K562 (cell line): ENCODE measurements at regions not wholly inside any gene's neighbourhood (a gene's known extent, or its start where the extent isn't known, plus 50 kb on each side); places are given as distances from the start of the nearest gene placed in this dataset.

Source experiments
- ATAC-seq: fragments of 200-7000 bp; cut with Tn5 transposase; 3 replicates; pipeline ENCODE4 v1.9.1; 2020; ENCODE audit warnings: moderate library complexity
- BruUV-seq: library from RNA; stranded (reverse); fragments of 400-500 nt; replicated peaks from 2 replicates; lab custom pipeline; 2021; lab: Mats Ljungman, UMichigan
- CTCF ChIA-PET: fragments of 300-600 bp; formaldehyde crosslinking; extraction: SDS; loops from one replicate; lab custom pipeline; 2021; ENCODE audit warnings: low intra/inter-chr PET ratio; lab: Yijun Ruan, JAX
- POLR2A ChIA-PET: fragments of 300-600, 350-650 bp; sonication (Branson Sonifier 250); formaldehyde crosslinking; extraction: SDS; loops from one replicate; lab custom pipeline; 2021; ENCODE audit warnings: antibody characterized with exemption, inconsistent platforms; lab: Yijun Ruan, JAX
- DNase-seq, 4 experiments: peaks; one replicate each; pipeline versions ENCODE4 v3.0.0 to v3.0.0-alpha.2; 2011 to 2018; ENCODE audit warnings: low spot score in 3 of 4, mixed read lengths in 3 of 4; ENCODE audit errors: extremely low read depth in 1 of 4
- FAIRE-seq: peaks from 2 replicates; lab custom pipeline; 2011; peaks lifted over from hg19 to GRCh38; lab: Jason Lieb, UNC
- H2AFZ ChIP-seq: 2 replicates; pipeline ENCODE4 v1.6.0; 2011; ENCODE audit warnings: low read depth, low read length, control low read depth, inconsistent platforms
- H3K27ac ChIP-seq: fragments of 200-600 bp; 3 replicates; pipeline ENCODE4 v1.8.0; 2011; ENCODE audit warnings: low read depth, mild to moderate bottlenecking, control low read depth, inconsistent platforms, low read length, moderate library complexity, mixed read lengths; ENCODE audit errors: extremely low read depth
- H3K27me3 ChIP-seq, 2 experiments: fragments of 300-600 bp in 1 of 2; 2 replicates in 1 of 2; 3 replicates in 1 of 2; pipeline versions ENCODE4 v1.6.0 to v1.8.0; 2011; ENCODE audit warnings: inconsistent platforms in 2 of 2, low read length in 2 of 2, mild to moderate bottlenecking in 1 of 2, mixed read lengths in 1 of 2, moderate library complexity in 1 of 2; ENCODE audit not compliant: control insufficient read depth in 2 of 2, insufficient read depth in 2 of 2
- H3K36me3 ChIP-seq: fragments of 300-600 bp; 3 replicates; pipeline ENCODE4 v1.8.0; 2011; ENCODE audit warnings: mild to moderate bottlenecking, low read length, inconsistent platforms; ENCODE audit not compliant: control insufficient read depth, insufficient read depth
- H3K4me1 ChIP-seq, 2 experiments: fragments of 200-600 bp in 1 of 2; replicated peaks in 1 of 2; 2 replicates in 1 of 2; 3 replicates in 1 of 2; pipeline versions ENCODE4 v1.5.1 to v1.8.0; 2011; ENCODE audit warnings: inconsistent platforms in 2 of 2, low read length in 2 of 2, mild to moderate bottlenecking in 1 of 2, mixed read lengths in 1 of 2, moderate library complexity in 1 of 2; ENCODE audit not compliant: control insufficient read depth in 2 of 2, insufficient read depth in 2 of 2
- H3K4me2 ChIP-seq: 2 replicates; pipeline ENCODE4 v1.6.1; 2011; ENCODE audit warnings: low read length, control low read depth, inconsistent platforms, mixed read lengths; ENCODE audit not compliant: insufficient read depth
- H3K4me3 ChIP-seq: fragments of 200-600 bp; sonication (generic), shearing (Covaris generic); 2 replicates; pipeline ENCODE4 v1.5.1; 2016; ENCODE audit warnings: control low read depth, inconsistent platforms
- H3K79me2 ChIP-seq: fragments of 200-600 bp; 3 replicates; pipeline ENCODE4 v1.8.0; 2011; ENCODE audit warnings: low read length, inconsistent platforms; ENCODE audit not compliant: control insufficient read depth, insufficient read depth
- H3K9ac ChIP-seq, 2 experiments: 2 replicates each; pipeline versions ENCODE4 v1.6.0 to v1.6.1; 2011; ENCODE audit warnings: low read depth in 2 of 2, low read length in 2 of 2, control low read depth in 1 of 2, inconsistent platforms in 1 of 2, mild to moderate bottlenecking in 1 of 2, mixed read lengths in 1 of 2; ENCODE audit not compliant: insufficient read depth in 1 of 2
- H3K9me1 ChIP-seq: one replicate; pipeline ENCODE4 v1.6.0; 2011; ENCODE audit warnings: inconsistent platforms, mild to moderate bottlenecking, low read length, moderate library complexity; ENCODE audit not compliant: control insufficient read depth, insufficient read depth
- H3K9me3 ChIP-seq: replicated peaks from 2 replicates; pipeline ENCODE4 v1.5.1; 2011; ENCODE audit warnings: low read depth, low read length, inconsistent platforms; ENCODE audit not compliant: control insufficient read depth, insufficient read depth
- H4K20me1 ChIP-seq: replicated peaks from 2 replicates; pipeline ENCODE4 v1.6.1; 2011; ENCODE audit warnings: low read length, inconsistent platforms, mixed read lengths; ENCODE audit not compliant: control insufficient read depth, insufficient read depth
- ETV6 ChIP-seq, 3 experiments: fragments of 150-350 bp in 1 of 3; sonication (generic) in 1 of 3; formaldehyde crosslinking in 1 of 3; IDR thresholded peaks; 2 replicates each; pipeline versions ENCODE4 v1.6.1 to v1.8.0; 2014 to 2022; ENCODE audit warnings: borderline replicate concordance in 2 of 3, low read depth in 2 of 3, antibody characterized with exemption in 1 of 3, low read length in 1 of 3, mild to moderate bottlenecking in 1 of 3, missing genetic modification reagents in 1 of 3
- GABPB1 ChIP-seq: sonication (generic); formaldehyde crosslinking; IDR thresholded peaks from 2 replicates; pipeline ENCODE4 v1.8.0; 2022; ENCODE audit warnings: mild to moderate bottlenecking, missing genetic modification reagents
- GTF2A2 ChIP-seq: IDR thresholded peaks from 2 replicates; pipeline ENCODE4 v1.6.1; 2016; ENCODE audit warnings: mild to moderate bottlenecking, missing genetic modification characterization, missing compliant biosample characterization
- IFI16 ChIP-seq: fragments of 250-450 bp; sonication (Bioruptor Pico); IDR thresholded peaks from 2 replicates; pipeline ENCODE4 v2.1.2; 2022; ENCODE audit warnings: mild to moderate bottlenecking, inconsistent platforms
- MTA2 ChIP-seq: fragments of 450-650 bp; IDR thresholded peaks from 2 replicates; pipeline ENCODE4 v1.6.1; 2016; ENCODE audit warnings: low read depth
- POLR2AphosphoS5 ChIP-seq: IDR thresholded peaks from 2 replicates; pipeline ENCODE4 v1.6.1; 2011; ENCODE audit warnings: mild to moderate bottlenecking, low read depth, low read length, moderate library complexity; ENCODE audit not compliant: control insufficient read depth, insufficient read depth
- POLR3A ChIP-seq: IDR thresholded peaks from 2 replicates; pipeline ENCODE4 v1.6.1; 2011; ENCODE audit warnings: borderline replicate concordance, mild to moderate bottlenecking, moderate library complexity; ENCODE audit not compliant: insufficient read length, insufficient read depth; ENCODE audit errors: extremely low read depth
- PYGO2 ChIP-seq: fragments of 450-650 bp; IDR thresholded peaks from 2 replicates; pipeline ENCODE4 v1.6.1; 2016; ENCODE audit warnings: mild to moderate bottlenecking, missing genetic modification characterization, moderate library complexity, missing compliant biosample characterization
- SREBF1 ChIP-seq: fragments of 150-350 bp; IDR thresholded peaks from 2 replicates; pipeline ENCODE4 v1.6.1; 2014; ENCODE audit warnings: antibody characterized with exemption, low read depth, low read length, borderline replicate concordance
- ZFP30 ChIP-seq: fragments of 250-450 bp; sonication (Bioruptor Pico); IDR thresholded peaks from 2 replicates; pipeline ENCODE4 v1.8.0; 2022; ENCODE audit warnings: moderate library complexity, mild to moderate bottlenecking, inconsistent platforms, borderline replicate concordance
- ZNF184 ChIP-seq: sonication (generic); formaldehyde crosslinking; IDR thresholded peaks from 2 replicates; pipeline ENCODE4 v1.5.0; 2020; ENCODE audit warnings: missing genetic modification reagents
- ZNF263 ChIP-seq: sonication (generic); formaldehyde crosslinking; IDR thresholded peaks from 2 replicates; pipeline ENCODE4 v1.8.0; 2022; ENCODE audit warnings: mild to moderate bottlenecking, missing genetic modification reagents, borderline replicate concordance
- ZNF696 ChIP-seq: fragments of 250-450 bp; sonication (Bioruptor Pico); conservative IDR thresholded peaks from 2 replicates; pipeline ENCODE4 v1.4.0; 2020; ENCODE audit warnings: mild to moderate bottlenecking, moderate library complexity
- WGBS: fragments of 100-300 bp; shearing (Covaris generic); methylation state at CpG from one replicate; pipeline ENCODE4 v1.1.6; 2016; ENCODE audit warnings: low coverage, mixed read lengths; ENCODE audit not compliant: insufficient coverage; ENCODE audit errors: missing lambda C conversion rate; 5-methylcytosine and 5-hydroxymethylcytosine counted together
- in situ Hi-C: fragments of 300-500 bp; cut with MboI; formaldehyde crosslinking; loops from 4 replicates; pipeline ENCODE4 v1.15.0; 2018; ENCODE audit warnings: inconsistent platforms, mixed read lengths
- intact Hi-C: fragments of 100-400 bp; cut with micrococcal nuclease; formaldehyde crosslinking; loops from 2 replicates; pipeline ENCODE4 v1.14.2; 2022

DNA sequence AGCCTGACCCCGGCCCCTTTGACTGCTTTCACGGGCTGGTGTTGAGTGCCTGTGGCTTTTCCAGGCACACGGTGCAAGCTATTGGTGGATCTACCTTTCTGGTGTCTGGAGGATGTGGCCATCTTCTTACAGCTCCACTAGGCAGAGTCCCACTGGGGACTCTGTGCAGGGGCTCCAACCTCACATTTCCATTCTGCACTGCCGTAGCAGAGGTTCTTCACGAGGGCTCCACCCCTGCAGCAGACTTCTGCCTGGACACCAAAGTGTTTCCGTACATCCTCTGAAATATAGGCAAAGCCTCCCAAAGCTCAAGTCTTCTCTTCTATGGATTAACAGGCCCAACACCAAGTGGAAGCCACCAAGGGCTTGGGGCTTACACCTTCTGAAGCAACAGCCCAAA, 691.5 kb upstream of the POU3F2 start:
- intact Hi-C loops = no loop called here
- no peak overlapping the region for H3K27ac ChIP-seq
- no peak overlapping the region for H3K9ac ChIP-seq
- no peak for ATAC-seq
- H3K4me2 ChIP-seq = no peak overlapping the region
- no TSS peak for BruUV-seq
- ChIA-PET CTCF (no interaction called here), POLR2A (no interaction called here)
- no peaks in the 10 kb centered on the region for H3K9me1 ChIP-seq
- no peak for TF ChIP-seq ZNF184 (CRISPR knock-in tag)
- no peak for FAIRE-seq
- H2AFZ ChIP-seq = no peak overlapping the region
- DNase-seq = no peak
- no peaks in the 10 kb centered on the region; the same call in 1 of the 2 replicates for H3K9me3 ChIP-seq
- no peaks in the 10 kb centered on the region for H4K20me1 ChIP-seq
- H3K36me3 ChIP-seq = no peaks in the 10 kb centered on the region
- H3K79me2 ChIP-seq = no peaks in the 10 kb centered on the region
- WGBS = 0% methylated on average over 6 of the region's 6 CpGs
- in situ Hi-C loops = no loop called here
- no peaks in the 10 kb centered on the region for H3K27me3 ChIP-seq
- no peak overlapping the region for H3K4me3 ChIP-seq
- no peaks in the 10 kb centered on the region for H3K4me1 ChIP-seq

- Histone ChIP-seq H3K9me3 (no peaks in the 10 kb centered on the region; the same call in 1 of the 2 replicates), H4K20me1 (no peaks in the 10 kb centered on the region), H3K27ac (no peak overlapping the region), H3K4me2 (no peak overlapping the region), H3K9ac (no peak overlapping the region), H3K36me3 (no peaks in the 10 kb centered on the region), H3K27me3 (no peaks in the 10 kb centered on the region), H3K79me2 (no peaks in the 10 kb centered on the region), H2AFZ (no peak overlapping the region), H3K9me1 (no peaks in the 10 kb centered on the region), H3K4me3 (no peak overlapping the region), H3K4me1 (no peaks in the 10 kb centered on the region)
- intact Hi-C loops = no loop called here
- BruUV-seq = no TSS peak
- WGBS = 0% methylated on average over 1 of the region's 1 CpG
- DNase-seq = no peak
- TF ChIP-seq SREBF1 = no peak
- TF ChIP-seq ZNF696 = no peak
- TF ChIP-seq IFI16 (CRISPR knock-in tag) = no peak
- no peak for TF ChIP-seq ZFP30 (CRISPR knock-in tag)
- no peak for TF ChIP-seq ZNF263
- TF ChIP-seq POLR2AphosphoS5 = no peak
- no peak for TF ChIP-seq GTF2A2 (tag)
- no peak for TF ChIP-seq ETV6 (IDR thresholded peaks at IDR 0.05; ENCODE audit: borderline replicate concordance in 1 of 2, low read depth in 2 of 2, low read length in 1 of 2)
- TF ChIP-seq ETV6 (CRISPR knock-in tag; IDR thresholded peaks at IDR 0.05; ENCODE audit: borderline replicate concordance) = no peak
- no peak for TF ChIP-seq POLR3A
- TF ChIP-seq PYGO2 (tag) = no peak
- TF ChIP-seq MTA2 = no peak
- no peak for TF ChIP-seq GABPB1 (CRISPR knock-in tag)
- ChIA-PET CTCF (no interaction called here), POLR2A (interaction anchor here (0.6 kb wide), 1 partner anchor 175 kb away, joined by 3 read pairs; no protein-coding TSS in a partner anchor)
- no peak for ATAC-seq
- FAIRE-seq = no peak
- in situ Hi-C loops = no loop called here
Measured at GRCh38 chr6:98146656-98147055, 687.7 kb upstream of the POU3F2 start.
